NCI-H2227 treated with DMSO at 0.1 percent for 48 hours (cell line): ENCODE measurements at regions not wholly inside any gene's neighbourhood (a gene's known extent, or its start where the extent isn't known, plus 50 kb on each side); places are given as distances from the start of the nearest gene placed in this dataset.
A peak's percentile ranks its signal among the peaks of the same experiment; 100 is the strongest.
"Not testable (repeated sequence)": the region's sequence is repeated elsewhere in the genome, so short reads cannot be mapped to it uniquely, and the experiment has no call there.

ENCODE experiments used
- DNase-seq: peaks from one replicate; lab custom pipeline; 2025; lab: John Stamatoyannopoulos, UW

DNA sequence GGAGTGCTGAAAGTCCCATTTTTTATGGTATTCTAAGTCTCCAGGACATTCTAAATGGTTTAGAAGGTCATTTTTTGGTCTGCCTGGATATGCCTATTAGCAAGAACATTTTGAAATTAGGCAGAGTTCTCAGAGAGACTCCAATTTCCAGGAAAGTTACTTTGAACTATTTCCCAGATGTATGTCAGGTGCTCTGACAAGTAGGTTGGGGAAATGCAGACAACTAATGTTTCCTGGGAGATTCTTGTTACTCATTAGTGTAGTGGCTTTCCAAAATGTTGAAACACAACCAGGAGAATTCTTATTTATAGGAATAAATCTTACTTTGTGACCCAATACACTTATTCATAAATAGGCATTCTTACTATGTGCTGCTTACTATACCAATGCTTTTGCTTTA is 268.4 kb downstream of the ZNF37A start:
- DNase-seq, result not testable (repeated sequence)

GRCh38 chr10:38364073-38364472 is 269.9 kb downstream of the ZNF37A start:
- not testable (repeated sequence) for DNase-seq

DNA sequence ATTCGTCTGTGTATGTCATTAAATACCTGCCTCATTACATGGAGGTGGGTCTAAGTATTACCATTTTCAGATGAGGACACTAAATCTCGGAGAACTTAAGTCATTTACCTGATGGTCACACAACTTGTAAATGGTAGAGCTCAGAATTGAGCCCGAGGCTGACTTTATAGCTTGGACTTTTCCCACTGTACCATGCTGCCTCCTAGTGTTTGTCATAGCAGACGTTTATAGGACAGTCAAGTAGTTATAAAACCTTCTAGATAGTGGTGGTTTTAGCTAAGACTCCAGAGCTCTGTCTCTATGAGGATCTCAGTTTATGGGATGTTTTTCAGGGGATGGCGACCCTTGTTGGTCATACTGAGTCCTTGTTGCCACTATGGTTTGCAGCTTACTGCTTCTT is 271.8 kb downstream of the ZNF37A start:
- DNase-seq, result not testable (repeated sequence)

GRCh38 chr10:38383800-38384199 is 289.7 kb downstream of the ZNF37A start:
- DNase-seq, result not testable (repeated sequence)

GRCh38 chr10:38386869-38387268 is 292.7 kb downstream of the ZNF37A start:
- DNase-seq, result not testable (repeated sequence)

DNA sequence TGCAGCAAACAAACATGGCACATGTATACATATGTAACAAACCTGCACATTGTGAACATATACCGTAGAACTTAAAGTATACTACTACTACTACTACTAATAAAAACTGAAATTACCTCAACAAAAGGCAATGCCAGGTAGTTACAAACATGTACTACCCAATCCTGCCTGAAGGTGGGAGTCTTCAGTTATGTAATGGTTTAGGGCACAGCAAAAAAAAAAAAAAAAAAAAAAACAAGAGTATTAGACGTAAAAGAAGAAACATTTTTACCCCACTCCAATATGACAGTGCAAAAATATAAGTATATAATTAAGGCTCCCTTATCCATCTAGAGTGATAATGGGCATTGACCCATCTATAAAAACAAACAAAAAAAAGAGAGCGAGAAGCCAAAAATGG is 296.6 kb downstream of the ZNF37A start:
- DNase-seq, result not testable (repeated sequence)

GRCh38 chr10:38395465-38395864 is 301.3 kb downstream of the ZNF37A start:
- not testable (repeated sequence) for DNase-seq

DNA sequence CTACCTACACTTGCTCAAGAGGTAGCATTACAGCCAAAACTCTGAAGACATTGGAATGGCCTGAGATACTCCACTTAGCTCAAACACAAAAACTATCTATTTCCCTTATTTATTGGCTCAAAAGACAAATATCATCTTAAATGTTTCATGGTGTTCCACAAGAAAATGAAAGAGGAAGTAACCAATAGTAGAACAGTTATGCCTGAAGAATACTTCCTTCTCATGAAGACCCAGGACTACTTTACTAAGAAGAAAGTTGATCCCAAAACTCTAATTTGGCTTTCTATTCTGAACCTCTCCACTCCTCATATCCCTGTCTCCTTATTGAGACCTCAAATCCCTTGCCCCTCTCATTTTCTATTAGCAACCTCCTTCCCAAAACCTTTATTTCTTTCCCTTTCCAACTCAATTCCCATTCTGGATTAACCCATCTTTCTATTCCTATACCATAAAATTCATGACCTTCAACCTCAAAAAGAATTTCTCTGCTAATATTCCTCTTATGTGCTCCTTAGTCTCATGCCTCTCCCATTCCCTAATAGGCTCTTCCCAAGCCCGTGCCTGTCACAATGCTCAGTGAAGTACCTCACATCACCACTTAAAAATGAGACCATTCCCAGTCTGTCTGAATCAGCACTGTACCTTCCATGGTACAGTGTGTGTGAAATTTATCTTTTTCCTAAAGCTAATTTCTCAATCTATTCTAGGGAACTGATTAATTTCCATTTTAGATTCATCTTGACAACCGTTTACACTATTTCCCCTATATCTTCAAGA is 302.2 kb downstream of the ZNF37A start:
- DNase-seq, result not testable (repeated sequence)

- not testable (repeated sequence) for DNase-seq
Observed at GRCh38 chr10:38401565-38401964, 307.4 kb downstream of the ZNF37A start.

GRCh38 chr10:38402442-38403346 is 308.6 kb downstream of the ZNF37A start:
- DNase-seq, result peak; percentile 69

DNA sequence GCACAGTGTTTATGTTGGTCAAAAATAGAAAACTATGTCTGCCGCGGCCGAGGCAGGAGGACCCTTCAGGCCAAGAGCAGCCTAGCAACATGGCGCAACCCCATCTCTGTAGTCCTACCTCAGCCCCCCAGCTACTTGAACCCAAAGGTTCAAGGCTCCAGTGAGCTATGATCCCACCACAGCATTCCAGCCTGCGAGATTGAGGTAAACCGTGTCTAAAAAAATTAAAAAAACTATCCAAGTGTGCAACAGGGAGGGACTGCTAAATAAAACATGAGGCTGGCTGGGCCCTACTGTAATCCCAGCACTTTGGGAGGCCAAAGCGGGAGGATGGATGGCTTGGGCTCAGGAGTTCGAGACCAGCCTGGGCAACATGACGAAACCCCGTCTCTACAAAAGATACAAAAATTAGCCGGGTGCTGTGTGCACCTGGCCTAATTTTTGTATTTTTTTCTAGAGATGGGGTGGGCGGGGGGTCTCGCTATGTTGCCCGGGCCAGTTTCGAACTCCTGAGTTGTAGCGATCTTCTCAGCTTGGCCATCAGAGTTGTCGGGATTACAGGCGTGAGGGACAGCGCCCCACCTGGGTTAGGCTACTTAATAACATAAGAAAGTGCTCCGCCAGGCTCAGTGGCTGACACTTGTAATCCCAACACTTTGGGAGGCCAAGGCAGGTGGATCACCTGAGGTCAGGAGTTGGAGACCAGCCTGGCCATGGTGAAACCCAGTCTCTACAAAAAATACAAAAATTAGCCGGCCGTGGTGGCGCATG is 309.4 kb downstream of the ZNF37A start:
- not testable (repeated sequence) for DNase-seq

DNA sequence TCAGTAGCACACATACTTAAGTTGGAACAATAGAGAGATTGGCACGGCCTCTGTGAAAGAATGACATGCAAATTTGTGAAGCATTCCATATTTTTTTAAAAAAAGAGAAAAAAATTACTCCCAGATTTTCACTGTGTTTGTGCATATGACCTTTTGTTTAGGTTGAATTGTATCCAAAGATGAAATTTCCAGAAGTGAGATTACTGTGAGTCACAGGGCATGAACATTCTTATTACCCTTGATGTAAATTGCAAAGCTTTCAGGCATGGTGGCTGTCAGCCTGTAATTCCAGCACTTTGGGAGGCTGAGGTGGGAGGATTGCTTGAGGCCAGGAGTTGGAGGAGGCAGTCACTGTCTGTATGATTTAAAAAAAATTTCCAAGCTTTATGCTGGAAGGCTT is 329.5 kb downstream of the ZNF37A start:
- not testable (repeated sequence) for DNase-seq

- not testable (repeated sequence) for DNase-seq
Observed at GRCh38 chr10:38430242-38430641, 336.1 kb downstream of the ZNF37A start.

GRCh38 chr10:38437359-38437758 is 343.2 kb downstream of the ZNF37A start:
- DNase-seq, result not testable (repeated sequence)

GRCh38 chr10:38448614-38449355 is 354.6 kb downstream of the ZNF37A start:
- not testable (repeated sequence) for DNase-seq

DNA sequence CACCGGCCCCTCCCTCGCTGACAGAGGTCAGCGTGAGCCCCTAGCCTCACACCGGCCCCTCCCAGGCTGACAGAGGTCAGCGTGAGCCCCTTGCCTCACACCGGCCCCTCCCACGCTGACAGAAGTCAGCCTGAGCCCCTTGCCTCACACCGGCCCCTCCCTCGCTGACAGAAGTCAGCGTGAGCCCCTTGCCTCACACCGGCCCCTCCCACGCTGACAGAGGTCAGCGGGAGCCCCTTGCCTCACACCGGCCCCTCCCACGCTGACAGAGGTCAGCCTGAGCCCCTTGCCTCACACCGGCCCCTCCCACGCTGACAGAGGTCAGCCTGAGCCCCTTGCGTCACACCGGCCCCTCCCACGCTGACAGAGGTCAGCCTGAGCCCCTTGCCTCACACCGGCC is 355.5 kb downstream of the ZNF37A start:
- DNase-seq, result not testable (repeated sequence)

DNA sequence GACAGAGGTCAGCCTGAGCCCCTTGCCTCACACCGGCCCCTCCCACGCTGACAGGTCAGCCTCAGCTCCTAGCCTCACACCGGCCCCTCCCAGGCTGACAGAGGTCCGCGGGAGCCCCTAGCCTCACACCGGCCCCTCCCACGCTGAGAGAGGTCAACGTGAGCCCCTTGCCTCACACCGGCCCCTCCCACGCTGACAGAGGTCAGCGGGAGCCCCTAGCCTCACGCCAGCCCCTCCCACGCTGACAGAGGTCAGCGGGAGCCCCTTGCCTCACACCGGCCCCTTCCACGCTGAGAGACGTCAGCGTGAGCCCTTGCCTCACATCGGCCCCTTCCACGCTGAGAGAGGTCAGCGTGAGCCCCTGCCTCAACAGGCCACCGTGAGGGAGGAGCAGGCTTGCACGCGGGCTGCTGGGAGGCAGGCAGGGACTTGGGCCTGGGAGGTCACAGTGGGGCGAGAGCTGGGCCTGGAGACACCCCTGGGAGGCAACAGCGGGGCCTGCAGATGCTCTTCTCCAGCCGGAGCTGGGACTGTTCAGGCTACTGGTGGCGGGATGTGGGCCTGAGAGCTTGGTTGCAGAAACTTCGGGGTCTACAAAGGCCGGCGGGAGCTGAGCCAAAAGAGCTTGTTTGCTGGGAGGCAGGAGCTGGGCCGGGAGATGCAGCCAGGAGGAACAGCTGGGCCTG is 356.4 kb downstream of the ZNF37A start:
- DNase-seq, result not testable (repeated sequence)

- not testable (repeated sequence) for DNase-seq
Observed at GRCh38 chr10:38451306-38451967, 357.3 kb downstream of the ZNF37A start.
